Tibial artery (tissue), 4 donors: ENCODE measurements at regions not wholly inside any gene's neighbourhood (a gene's known extent, or its start where the extent isn't known, plus 50 kb on each side); places are given as distances from the start of the nearest gene placed in this dataset.

Experiments
- DNase-seq, 2 donors: peaks; one replicate each; pipeline ENCODE4 v3.0.0-alpha.2; 2019
- H3K27ac ChIP-seq, 2 donors: fragments of 200-600 bp; sonication (generic) in 1 of 2; 1 replicate in 1 of 2; 2 replicates in 1 of 2; pipeline ENCODE4 v1.5.1; 2018 to 2019; ENCODE audit warnings: mild to moderate bottlenecking in 1 of 2
- H3K27me3 ChIP-seq, 2 donors: fragments of 200-600 bp; sonication (generic) in 1 of 2; one replicate each; pipeline versions ENCODE4 v1.5.1 to v1.6.0; 2016 to 2019
- H3K36me3 ChIP-seq, 3 donors: fragments of 200-600 bp; sonication (generic) in 2 of 3; one replicate each; pipeline ENCODE4 v1.5.1; 2016 to 2019; ENCODE audit warnings: mild to moderate bottlenecking in 2 of 3
- H3K4me1 ChIP-seq, 4 donors: fragments of 200-600 bp; sonication (generic) in 2 of 4; 1 replicate in 3 of 4; 2 replicates in 1 of 4; pipeline ENCODE4 v1.5.1; 2016 to 2019
- H3K4me3 ChIP-seq, 2 donors: fragments of 200-600 bp; sonication (generic) in 1 of 2; 1 replicate in 1 of 2; 2 replicates in 1 of 2; pipeline ENCODE4 v1.5.1; 2018 to 2019; ENCODE audit warnings: mild to moderate bottlenecking in 2 of 2
- H3K9me3 ChIP-seq, 3 donors: fragments of 200-600 bp; sonication (generic) in 1 of 3; one replicate each; pipeline ENCODE4 v1.5.1; 2016 to 2019
- CTCF ChIP-seq, 2 experiments: fragments of 200-600 bp in 1 of 2; fragments of 450-650 bp in 1 of 2; IDR thresholded peaks; one replicate each; pipeline ENCODE4 v1.5.1; 2017 to 2019; ENCODE audit warnings: antibody characterized with exemption in 2 of 2, mild to moderate bottlenecking in 1 of 2, moderate library complexity in 1 of 2
- intact Hi-C: fragments of 100-400 bp; cut with DNase I; formaldehyde crosslinking; loops from one replicate; pipeline ENCODE4 v1.15.0; 2023; ENCODE audit warnings: low total_unique reads

- no peak for TF ChIP-seq CTCF (IDR thresholded peaks at IDR 0.05)
- Histone ChIP-seq H3K4me1 (no peaks in the 10 kb centered on the region), H3K36me3 (no peaks in the 10 kb centered on the region), H3K9me3 (no peaks in the 10 kb centered on the region), H3K4me3 (no peak overlapping the region), H3K27ac (no peak overlapping the region), H3K27me3 (no peaks in the 10 kb centered on the region)
- DNase-seq = no peak
- intact Hi-C loops = no loop called here
Measured at GRCh38 chr13:78732445-78733017, 73.6 kb upstream of the OBI1 start.

- Histone ChIP-seq H3K4me1 (no peaks in the 10 kb centered on the region), H3K9me3 (no peaks in the 10 kb centered on the region), H3K36me3 (no peaks in the 10 kb centered on the region), H3K27ac (no peak overlapping the region), H3K4me3 (no peak overlapping the region), H3K27me3 (no peaks in the 10 kb centered on the region)
- no peak for DNase-seq
- no peak for TF ChIP-seq CTCF (IDR thresholded peaks at IDR 0.05)
- intact Hi-C loops = no loop called here
Measured at GRCh38 chr13:78722700-78723099, 63.7 kb upstream of the OBI1 start.

- Histone ChIP-seq H3K4me1 (no peaks in the 10 kb centered on the region), H3K9me3 (no peaks in the 10 kb centered on the region), H3K27me3 (no peaks in the 10 kb centered on the region), H3K4me3 (no peak overlapping the region), H3K36me3 (no peaks in the 10 kb centered on the region), H3K27ac (no peak overlapping the region)
- TF ChIP-seq CTCF (IDR thresholded peaks at IDR 0.05) = no peak
- intact Hi-C loops = no loop called here
- no peak for DNase-seq
Measured at GRCh38 chr13:78719367-78719766, 60.4 kb upstream of the OBI1 start.

- Histone ChIP-seq H3K36me3 (no peaks in the 10 kb centered on the region), H3K9me3 (no peaks in the 10 kb centered on the region), H3K4me1 (no peaks in the 10 kb centered on the region), H3K27ac (no peak overlapping the region), H3K4me3 (no peak overlapping the region), H3K27me3 (no peaks in the 10 kb centered on the region)
- intact Hi-C loops = no loop called here
- no peak for TF ChIP-seq CTCF (IDR thresholded peaks at IDR 0.05)
- no peak for DNase-seq
Measured at GRCh38 chr13:78714717-78715116, 55.8 kb upstream of the OBI1 start.

- no peaks in the 10 kb centered on the region for H3K4me1 ChIP-seq
- no peak for TF ChIP-seq CTCF (IDR thresholded peaks at IDR 0.05)
- H3K27me3 ChIP-seq = no peaks in the 10 kb centered on the region
- DNase-seq = no peak
- no peaks in the 10 kb centered on the region for H3K36me3 ChIP-seq
- no peak overlapping the region for H3K4me3 ChIP-seq
- no peaks in the 10 kb centered on the region for H3K9me3 ChIP-seq
- no peak overlapping the region for H3K27ac ChIP-seq
- intact Hi-C loops = no loop called here
Measured at GRCh38 chr13:78712831-78713230, 53.9 kb upstream of the OBI1 start.

- intact Hi-C loops = no loop called here
- DNase-seq = no peak
- no peaks in the 10 kb centered on the region for H3K4me1 ChIP-seq
- no peak for TF ChIP-seq CTCF (IDR thresholded peaks at IDR 0.05)
- no peak overlapping the region for H3K4me3 ChIP-seq
- no peaks in the 10 kb centered on the region for H3K27me3 ChIP-seq
- no peak overlapping the region for H3K27ac ChIP-seq
- no peaks in the 10 kb centered on the region for H3K36me3 ChIP-seq
- H3K9me3 ChIP-seq = no peaks in the 10 kb centered on the region
Measured at GRCh38 chr13:78709028-78709427, 50.1 kb upstream of the OBI1 start.
